GM08714 (cell line): ENCODE measurements at regions not wholly inside any gene's neighbourhood (a gene's known extent, or its start where the extent isn't known, plus 50 kb on each side); places are given as distances from the start of the nearest gene placed in this dataset.

Source experiments
- H3K4me3 ChIP-seq: fragments of 200-500 bp; sonication (Bioruptor generic); 2 replicates; pipeline ENCODE4 v1.5.1; 2014; ENCODE audit warnings: mild to moderate bottlenecking, low read length, inconsistent platforms
- ZNF274 ChIP-seq: IDR thresholded peaks from 2 replicates; pipeline ENCODE4 v1.6.1; 2012; ENCODE audit warnings: mild to moderate bottlenecking, low read depth, low read length

DNA sequence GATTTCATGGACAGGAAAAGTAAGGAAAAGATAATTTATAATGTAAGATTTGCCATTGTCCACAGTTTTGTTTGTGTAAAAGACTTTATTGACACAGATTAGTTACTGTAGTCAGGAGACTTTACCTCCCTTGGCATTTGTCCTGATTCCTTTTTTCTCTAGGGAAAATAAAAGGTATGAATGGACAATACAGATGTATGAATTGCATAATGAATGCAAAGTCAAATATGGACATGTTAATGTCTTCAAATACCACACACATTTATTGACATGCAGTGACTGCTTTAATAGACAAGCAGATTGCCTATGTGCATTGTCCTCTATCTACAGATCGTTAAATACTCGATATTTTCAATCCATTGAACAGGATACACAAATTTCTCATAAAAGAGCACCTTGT, 999.7 kb upstream of the SEL1L start:
- H3K4me3 ChIP-seq, result no peak overlapping the region
- no peak for TF ChIP-seq ZNF274

DNA sequence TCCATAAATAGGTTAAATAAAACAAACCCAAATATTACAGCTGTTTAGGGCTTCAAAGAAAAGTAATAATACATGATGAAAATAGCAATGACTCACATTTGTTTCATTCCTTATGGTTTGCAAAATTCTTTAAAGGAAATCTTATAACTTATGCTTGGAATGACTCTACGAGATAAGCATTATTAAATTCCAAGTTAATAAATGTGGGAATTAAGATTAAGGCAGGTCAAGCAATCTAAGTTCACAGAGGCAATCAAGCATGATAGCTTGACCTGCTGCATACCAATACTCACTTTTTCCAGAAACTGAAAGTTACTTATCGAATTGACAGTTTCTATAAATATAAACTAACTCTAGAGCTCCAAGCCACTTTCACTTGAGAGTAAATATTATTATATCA, 1002.9 kb upstream of the SEL1L start:
- no peak for TF ChIP-seq ZNF274
- H3K4me3 ChIP-seq, result no peak overlapping the region

DNA sequence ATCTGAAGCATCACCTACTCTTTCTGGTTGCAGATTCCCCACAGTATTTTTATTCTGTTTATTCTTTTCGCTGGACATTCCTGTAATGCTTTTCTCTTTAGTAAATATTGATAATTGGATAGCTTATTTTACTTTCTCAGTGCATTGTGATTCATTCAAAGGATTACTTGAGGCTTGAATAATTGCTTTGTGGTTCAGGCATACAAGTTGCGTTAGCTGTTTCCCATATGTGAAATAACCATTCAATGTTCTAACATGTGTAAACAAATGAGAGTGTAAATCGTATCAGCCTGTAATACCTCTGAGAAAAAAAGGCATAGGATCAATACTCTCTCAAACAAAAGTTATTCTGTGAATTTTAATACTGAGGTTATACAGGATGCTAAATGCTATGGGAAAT, 1004.2 kb upstream of the SEL1L start:
- TF ChIP-seq ZNF274, result no peak
- no peak overlapping the region for H3K4me3 ChIP-seq

DNA sequence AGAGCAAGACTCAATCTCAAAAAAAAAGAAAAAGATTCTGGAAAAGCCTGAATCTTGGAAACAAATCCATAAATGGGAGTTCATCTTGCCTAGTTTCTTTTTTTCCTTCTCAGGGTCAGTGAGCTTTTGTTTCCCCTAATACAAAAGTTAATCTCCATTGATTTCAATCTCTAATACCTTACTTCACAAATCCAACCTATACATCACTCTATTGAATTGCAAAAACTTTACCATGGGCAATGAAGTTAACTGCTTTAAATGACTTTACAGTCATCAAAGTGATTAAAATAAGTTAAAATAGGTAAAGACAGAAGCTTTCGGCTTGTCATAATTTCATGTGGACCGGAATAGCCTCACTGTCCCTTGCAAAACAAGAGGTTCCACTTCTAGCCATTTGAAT, 1012.7 kb upstream of the SEL1L start:
- no peak overlapping the region for H3K4me3 ChIP-seq

DNA sequence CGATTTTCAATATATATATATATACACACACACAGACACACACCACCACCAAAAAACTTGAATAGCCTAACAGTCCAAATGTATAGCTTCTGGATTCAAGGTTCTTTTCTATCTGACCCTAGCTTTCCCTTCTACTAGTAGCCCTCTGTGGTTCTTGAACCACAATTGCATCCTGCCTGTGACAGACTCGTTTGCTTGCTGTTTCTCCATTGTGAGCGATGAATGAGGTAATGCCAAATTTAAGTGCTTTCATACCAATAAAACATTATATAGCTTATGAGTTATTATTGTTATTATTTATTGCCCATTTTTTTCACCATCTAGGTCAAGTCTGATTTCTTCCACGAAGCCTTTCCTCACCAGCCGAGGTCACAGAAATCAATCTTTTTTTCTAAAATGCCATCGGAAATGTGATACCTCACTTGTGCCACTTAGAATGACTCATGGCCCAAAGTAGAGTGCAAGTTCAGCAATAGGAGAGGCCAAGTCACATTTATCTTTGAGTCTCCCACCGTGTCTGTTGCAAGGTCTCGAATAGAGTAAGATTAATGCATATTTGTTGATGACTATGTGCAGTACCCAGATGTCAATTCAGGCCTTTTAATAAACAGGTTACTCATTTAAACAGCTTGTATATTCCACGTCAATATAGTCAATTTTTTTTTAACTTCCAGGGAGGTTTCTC, 1015.8 kb upstream of the SEL1L start:
- no peak overlapping the region for H3K4me3 ChIP-seq
- no peak for TF ChIP-seq ZNF274

More for the DNA sequence above, 1012.7 kb upstream of the SEL1L start:
- TF ChIP-seq ZNF274, result no peak

DNA sequence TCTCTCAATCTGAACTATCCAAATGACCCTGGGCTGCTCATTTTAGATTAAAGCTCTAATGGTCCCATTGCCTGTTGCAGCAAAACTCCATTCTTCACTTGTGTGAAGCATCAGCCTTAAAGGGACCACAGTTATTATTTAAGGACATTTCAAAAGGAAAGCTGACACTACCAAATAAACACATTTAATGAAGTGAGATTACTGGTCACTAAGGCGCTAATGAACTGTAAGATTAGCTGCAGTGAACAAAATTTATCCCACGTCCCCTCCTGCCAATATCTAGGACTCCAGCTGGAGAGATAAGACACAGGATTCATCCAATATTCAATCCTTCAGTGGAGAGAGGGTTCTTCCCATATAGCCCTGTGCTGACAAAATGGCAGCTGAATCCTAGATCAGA, 1029.2 kb upstream of the SEL1L start:
- H3K4me3 ChIP-seq, result no peak overlapping the region
- TF ChIP-seq ZNF274, result no peak

DNA sequence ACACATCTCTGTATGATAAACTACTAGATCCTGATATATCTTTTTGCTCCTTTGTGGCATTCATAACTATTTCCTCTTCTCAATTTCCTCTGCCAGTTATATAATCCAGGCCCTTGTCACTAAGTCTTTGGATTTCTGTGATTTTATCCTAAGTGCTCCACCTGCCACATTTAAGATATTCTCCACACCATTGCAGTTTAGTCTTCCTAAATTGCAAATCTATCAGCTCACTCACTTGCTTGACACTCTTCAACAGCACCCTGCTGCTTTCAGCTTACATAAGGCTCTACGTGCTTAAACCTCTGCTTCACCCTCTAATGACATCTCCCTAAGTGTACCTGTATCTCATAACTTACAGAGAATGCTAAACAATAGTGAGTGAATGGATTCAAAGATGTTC, 1032.2 kb upstream of the SEL1L start:
- no peak for TF ChIP-seq ZNF274
- H3K4me3 ChIP-seq, result no peak overlapping the region

DNA sequence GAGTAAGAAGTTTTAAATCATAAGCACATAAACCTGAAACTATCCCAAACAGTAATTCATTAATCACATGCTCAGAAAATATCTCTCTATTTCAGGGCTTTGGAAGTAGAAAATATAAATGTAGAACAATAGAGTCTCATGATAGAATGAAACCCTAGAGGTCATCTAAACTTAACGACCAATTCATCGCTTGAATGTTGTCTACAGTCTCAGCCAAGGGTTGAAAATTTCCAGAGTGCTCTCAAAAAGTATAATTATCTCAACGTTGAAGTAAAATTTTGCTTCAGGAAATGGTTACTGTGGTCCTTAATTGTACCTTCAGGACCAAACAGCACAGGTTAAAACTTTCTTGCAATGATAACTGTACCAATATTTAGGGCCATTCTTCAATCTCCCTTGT, 1053.6 kb upstream of the SEL1L start:
- no peak for TF ChIP-seq ZNF274
- H3K4me3 ChIP-seq, result no peak overlapping the region

DNA sequence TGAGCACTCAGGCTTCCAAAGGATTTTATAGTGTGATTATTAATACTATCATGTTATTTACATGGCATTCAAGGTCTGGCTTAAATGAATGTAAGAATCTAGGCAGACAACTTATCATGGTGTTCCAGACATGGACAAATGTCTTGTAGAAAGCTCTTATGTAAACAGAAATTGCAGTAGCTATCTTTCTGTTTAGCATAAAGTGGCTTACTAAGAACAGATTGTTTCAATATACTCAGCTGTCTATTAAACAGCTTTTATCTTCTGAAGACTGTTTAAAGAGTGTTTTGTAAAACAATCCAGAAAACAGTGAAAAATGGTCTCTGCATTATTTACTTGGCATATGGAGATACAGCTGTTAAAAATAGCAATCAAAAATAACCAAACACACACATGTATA, 1061.8 kb upstream of the SEL1L start:
- TF ChIP-seq ZNF274, result no peak
- H3K4me3 ChIP-seq, result no peak overlapping the region

DNA sequence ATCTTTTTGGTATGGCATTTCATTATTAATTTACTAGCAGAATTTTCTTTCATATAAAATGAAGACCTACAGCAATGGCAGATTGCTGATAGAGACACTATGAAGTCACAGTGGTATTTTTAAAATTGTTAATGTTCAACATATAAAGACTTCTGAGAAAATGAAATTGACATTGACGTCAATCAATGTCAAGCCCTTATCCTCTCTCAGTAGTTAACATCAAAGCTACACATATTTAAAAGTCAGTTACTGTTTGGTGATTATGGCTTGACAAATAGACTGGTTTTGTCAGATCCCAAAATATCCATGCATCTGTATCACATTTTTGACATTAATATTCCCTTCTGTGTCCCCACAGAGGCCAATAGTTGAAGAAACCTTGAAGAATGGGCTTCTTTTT, 1069.1 kb upstream of the SEL1L start:
- H3K4me3 ChIP-seq, result no peak overlapping the region
- TF ChIP-seq ZNF274, result no peak

DNA sequence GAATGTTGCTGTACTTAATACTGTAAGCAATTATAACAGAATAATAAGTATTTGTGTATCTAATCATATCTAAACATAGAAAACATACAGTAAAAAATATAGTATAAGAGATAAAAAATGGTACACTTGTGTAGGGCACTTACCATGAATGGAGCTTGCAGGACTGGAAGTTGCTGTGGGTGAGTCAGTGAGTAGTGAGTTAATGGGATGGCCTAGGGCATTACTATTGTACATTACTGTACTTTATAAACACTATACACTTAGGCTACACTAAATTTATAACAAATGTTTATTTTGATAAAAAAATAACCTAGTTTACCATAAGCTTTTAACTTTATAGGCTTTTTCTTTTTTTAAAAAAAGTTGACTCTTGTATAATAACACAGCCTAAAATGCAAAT, 1071.2 kb upstream of the SEL1L start:
- no peak overlapping the region for H3K4me3 ChIP-seq
- no peak for TF ChIP-seq ZNF274

DNA sequence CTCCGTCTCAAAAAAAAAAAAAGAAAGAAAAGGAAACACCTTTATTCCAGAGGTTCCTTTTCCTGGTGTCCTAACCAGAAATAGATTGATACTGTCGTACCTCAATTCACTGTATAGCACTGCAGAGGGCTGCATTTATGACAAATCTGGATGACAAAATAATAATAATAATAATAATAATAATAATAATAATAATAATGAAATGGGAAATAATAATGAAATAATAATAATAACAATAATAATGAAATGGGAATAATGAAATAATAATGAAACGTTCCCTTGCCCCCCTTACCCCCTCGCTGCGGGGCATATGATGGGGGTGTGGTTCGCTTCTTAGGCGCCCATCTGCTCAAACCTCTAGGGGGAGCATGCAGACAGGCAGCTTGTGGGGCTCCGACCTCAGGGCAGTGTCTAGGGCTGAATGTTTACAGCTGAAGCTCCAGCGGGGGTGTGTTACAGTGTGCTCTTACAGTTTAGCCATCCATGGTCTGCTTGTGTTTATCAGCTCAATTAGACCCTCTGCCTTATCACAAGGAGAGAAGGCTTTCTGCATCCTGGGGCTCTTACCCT, 1088.3 kb upstream of the SEL1L start:
- no peak overlapping the region for H3K4me3 ChIP-seq
- TF ChIP-seq ZNF274, result no peak

DNA sequence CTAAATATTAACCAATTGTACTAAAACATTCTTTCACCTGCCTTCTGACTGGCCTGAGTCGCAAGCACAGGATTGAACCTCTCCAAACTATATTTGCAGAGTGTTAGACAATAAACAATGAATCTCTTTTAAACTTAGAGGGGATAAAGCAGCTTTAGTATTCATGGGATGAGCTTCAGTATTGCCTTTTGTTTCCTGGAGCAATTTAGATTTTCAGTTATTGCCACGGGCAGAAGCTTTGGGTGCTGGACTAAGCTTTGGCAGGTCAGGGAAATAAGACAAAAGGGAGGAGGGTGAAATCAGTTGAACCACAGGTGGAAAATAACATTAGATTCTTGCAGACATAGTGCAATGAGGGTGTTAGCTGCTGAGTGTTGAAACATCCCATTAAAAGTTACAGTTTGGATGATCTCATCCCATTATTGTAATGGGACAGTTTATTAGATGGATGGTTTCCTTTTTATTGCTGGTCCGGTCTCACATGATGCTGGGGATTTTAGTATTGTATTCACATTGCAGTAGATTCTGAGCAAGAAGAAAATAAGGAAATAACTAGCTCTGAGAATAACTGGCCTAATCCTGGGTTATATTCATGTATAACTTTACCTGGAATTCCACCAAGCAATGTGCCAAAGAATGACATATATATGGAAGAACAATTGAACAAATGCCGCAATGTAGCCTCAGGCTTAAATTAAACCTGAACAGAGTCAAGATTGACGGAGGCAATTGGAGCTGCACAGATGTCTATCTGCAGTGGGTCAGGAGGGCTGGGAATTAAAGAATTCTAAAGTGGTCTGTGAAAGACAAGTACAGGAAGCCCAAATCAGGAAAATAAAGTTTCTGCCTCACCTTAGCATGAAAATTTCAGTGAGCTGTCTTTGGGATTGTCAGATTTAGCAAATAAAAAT, 1092.8 kb upstream of the SEL1L start:
- TF ChIP-seq ZNF274, result no peak
- no peak overlapping the region for H3K4me3 ChIP-seq

DNA sequence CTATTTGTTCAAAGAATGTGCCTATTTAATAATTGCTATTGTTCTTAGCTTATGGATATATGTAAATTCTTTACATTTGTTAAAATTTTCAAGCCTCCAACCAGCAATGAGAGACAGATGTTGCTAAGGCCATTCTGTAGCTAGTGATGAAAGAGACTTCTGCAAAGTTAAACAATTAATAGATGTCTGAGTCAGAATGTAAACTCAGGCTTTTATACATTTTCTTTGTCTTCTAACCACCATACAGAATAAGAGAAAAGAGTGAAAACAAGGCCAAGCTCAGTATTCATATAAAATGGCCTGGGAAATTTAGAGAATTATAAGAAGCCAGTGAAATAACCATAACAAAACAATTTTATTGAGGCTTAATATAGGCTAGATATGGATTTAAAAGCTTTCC, 1102.3 kb upstream of the SEL1L start:
- no peak overlapping the region for H3K4me3 ChIP-seq
- no peak for TF ChIP-seq ZNF274

DNA sequence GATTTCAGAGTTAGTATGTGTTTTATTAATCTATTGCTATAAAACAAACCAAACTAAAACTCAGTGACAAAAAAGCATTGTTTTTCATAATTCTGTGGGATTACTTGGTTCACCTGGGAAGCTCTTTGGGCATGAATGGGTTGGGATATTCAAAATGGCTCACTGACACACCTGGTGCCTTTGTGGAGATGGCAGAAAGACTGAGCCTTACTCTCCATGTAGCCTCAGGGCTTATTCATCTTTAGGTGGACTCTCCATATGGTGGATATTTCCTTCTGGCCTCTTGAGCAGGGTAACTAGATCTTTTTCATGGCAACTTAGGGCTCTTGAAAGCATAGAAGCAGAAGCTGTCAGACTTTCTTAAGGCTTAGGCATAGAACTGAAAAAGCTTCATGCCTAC, 1102.8 kb upstream of the SEL1L start:
- no peak for TF ChIP-seq ZNF274
- no peak overlapping the region for H3K4me3 ChIP-seq
